ENCODE measurements at regions not wholly inside any gene's neighbourhood (a gene's known extent, or its start where the extent isn't known, plus 50 kb on each side); places are given as distances from the start of the nearest gene placed in this dataset.

GRCh38 chr13:107271227-107271626 is 703.3 kb upstream of the ARGLU1 start:
- H2AFZ ChIP-seq (ENCODE audit: low read depth, low read length), result no peak overlapping the region
- H3K9me3 ChIP-seq (ENCODE audit: low read length), result no peaks in the 10 kb centered on the region
- no peaks in the 10 kb centered on the region for H3K79me2 ChIP-seq (replicated peaks; ENCODE audit: insufficient read depth, low read length)
- no peak overlapping the region for H3K4me3 ChIP-seq (ENCODE audit: low read length)
- H3K27me3 ChIP-seq (ENCODE audit: insufficient read depth, low read depth, low read length), result no peaks in the 10 kb centered on the region
- no peaks in the 10 kb centered on the region for H3K9me2 ChIP-seq (ENCODE audit: insufficient read depth, low read length)
- no peak overlapping the region for H3K4me2 ChIP-seq (ENCODE audit: low read length)
- no peak overlapping the region for H3K27ac ChIP-seq (ENCODE audit: low read length)
- no peaks in the 10 kb centered on the region for H3F3A ChIP-seq (ENCODE audit: insufficient read depth, low read length, poor library complexity, severe bottlenecking)
- no peak overlapping the region for H3K9ac ChIP-seq (ENCODE audit: low read length)
- no peaks in the 10 kb centered on the region for H4K20me1 ChIP-seq (ENCODE audit: insufficient read depth)
- TF ChIP-seq POLR2AphosphoS5 (IDR thresholded peaks at IDR 0.05), result no peak
- TF ChIP-seq, protein P1, sequence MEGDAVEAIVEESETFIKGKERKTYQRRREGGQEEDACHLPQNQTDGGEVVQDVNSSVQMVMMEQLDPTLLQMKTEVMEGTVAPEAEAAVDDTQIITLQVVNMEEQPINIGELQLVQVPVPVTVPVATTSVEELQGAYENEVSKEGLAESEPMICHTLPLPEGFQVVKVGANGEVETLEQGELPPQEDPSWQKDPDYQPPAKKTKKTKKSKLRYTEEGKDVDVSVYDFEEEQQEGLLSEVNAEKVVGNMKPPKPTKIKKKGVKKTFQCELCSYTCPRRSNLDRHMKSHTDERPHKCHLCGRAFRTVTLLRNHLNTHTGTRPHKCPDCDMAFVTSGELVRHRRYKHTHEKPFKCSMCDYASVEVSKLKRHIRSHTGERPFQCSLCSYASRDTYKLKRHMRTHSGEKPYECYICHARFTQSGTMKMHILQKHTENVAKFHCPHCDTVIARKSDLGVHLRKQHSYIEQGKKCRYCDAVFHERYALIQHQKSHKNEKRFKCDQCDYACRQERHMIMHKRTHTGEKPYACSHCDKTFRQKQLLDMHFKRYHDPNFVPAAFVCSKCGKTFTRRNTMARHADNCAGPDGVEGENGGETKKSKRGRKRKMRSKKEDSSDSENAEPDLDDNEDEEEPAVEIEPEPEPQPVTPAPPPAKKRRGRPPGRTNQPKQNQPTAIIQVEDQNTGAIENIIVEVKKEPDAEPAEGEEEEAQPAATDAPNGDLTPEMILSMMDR (IDR thresholded peaks at IDR 0.05; ENCODE audit: poor library complexity, severe bottlenecking), result no peak
- no peak for TF ChIP-seq MXI1 (conservative IDR thresholded peaks at IDR 0.05; ENCODE audit: poor library complexity, severe bottlenecking)
- no peak for TF ChIP-seq EP300 (conservative IDR thresholded peaks at IDR 0.05; ENCODE audit: poor library complexity, severe bottlenecking)
- no peak for TF ChIP-seq EZH2 (IDR thresholded peaks at IDR 0.05; ENCODE audit: borderline replicate concordance, insufficient read depth, low read length, poor library complexity, severe bottlenecking)
- no peaks in the 10 kb centered on the region for H3K36me3 ChIP-seq (ENCODE audit: insufficient read depth, low read length)

DNA sequence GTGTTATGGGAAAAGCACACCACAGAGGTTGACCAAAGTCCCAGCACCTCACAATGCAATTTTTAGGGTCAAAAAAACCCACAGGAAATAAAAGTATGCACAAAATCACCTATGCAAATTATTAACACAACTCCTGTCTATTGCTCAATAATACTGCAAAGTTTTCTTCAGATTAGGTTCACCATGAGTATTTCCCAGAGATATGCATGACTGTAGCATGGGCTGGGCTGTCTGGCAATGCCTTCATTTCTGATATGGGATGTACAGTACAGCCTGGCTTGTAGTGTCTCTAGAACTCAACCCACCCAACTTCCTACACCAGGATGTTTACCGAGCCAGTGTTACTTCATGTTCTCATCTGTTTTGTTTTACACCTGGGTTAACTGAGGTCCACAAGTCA is 698.7 kb upstream of the ARGLU1 start:
- Histone ChIP-seq H3K4me2 (ENCODE audit: low read length) (no peak overlapping the region), H3K36me3 (ENCODE audit: insufficient read depth, low read length) (no peaks in the 10 kb centered on the region), H3K79me2 (replicated peaks; ENCODE audit: insufficient read depth, low read length) (no peaks in the 10 kb centered on the region), H3K27me3 (ENCODE audit: insufficient read depth, low read depth, low read length) (no peaks in the 10 kb centered on the region), H3K27ac (ENCODE audit: low read length) (no peak overlapping the region), H3K9me3 (ENCODE audit: low read length) (no peaks in the 10 kb centered on the region), H4K20me1 (ENCODE audit: insufficient read depth) (no peaks in the 10 kb centered on the region), H3F3A (ENCODE audit: insufficient read depth, low read length, poor library complexity, severe bottlenecking) (no peaks in the 10 kb centered on the region), H2AFZ (ENCODE audit: low read depth, low read length) (no peak overlapping the region), H3K9ac (ENCODE audit: low read length) (no peak overlapping the region), H3K4me3 (ENCODE audit: low read length) (no peak overlapping the region), H3K9me2 (ENCODE audit: insufficient read depth, low read length) (no peaks in the 10 kb centered on the region)
- TF ChIP-seq POLR2AphosphoS5 (IDR thresholded peaks at IDR 0.05) (no peak), RAD21 (conservative IDR thresholded peaks at IDR 0.05) (no peak), EP300 (conservative IDR thresholded peaks at IDR 0.05; ENCODE audit: poor library complexity, severe bottlenecking) (no peak), SMC3 (conservative IDR thresholded peaks at IDR 0.05; ENCODE audit: poor library complexity) (no peak), EZH2 (IDR thresholded peaks at IDR 0.05; ENCODE audit: borderline replicate concordance, insufficient read depth, low read length, poor library complexity, severe bottlenecking) (no peak), MXI1 (conservative IDR thresholded peaks at IDR 0.05; ENCODE audit: poor library complexity, severe bottlenecking) (no peak), TAF1 (IDR thresholded peaks at IDR 0.05; ENCODE audit: low read depth) (no peak)
- TF ChIP-seq, protein P2, sequence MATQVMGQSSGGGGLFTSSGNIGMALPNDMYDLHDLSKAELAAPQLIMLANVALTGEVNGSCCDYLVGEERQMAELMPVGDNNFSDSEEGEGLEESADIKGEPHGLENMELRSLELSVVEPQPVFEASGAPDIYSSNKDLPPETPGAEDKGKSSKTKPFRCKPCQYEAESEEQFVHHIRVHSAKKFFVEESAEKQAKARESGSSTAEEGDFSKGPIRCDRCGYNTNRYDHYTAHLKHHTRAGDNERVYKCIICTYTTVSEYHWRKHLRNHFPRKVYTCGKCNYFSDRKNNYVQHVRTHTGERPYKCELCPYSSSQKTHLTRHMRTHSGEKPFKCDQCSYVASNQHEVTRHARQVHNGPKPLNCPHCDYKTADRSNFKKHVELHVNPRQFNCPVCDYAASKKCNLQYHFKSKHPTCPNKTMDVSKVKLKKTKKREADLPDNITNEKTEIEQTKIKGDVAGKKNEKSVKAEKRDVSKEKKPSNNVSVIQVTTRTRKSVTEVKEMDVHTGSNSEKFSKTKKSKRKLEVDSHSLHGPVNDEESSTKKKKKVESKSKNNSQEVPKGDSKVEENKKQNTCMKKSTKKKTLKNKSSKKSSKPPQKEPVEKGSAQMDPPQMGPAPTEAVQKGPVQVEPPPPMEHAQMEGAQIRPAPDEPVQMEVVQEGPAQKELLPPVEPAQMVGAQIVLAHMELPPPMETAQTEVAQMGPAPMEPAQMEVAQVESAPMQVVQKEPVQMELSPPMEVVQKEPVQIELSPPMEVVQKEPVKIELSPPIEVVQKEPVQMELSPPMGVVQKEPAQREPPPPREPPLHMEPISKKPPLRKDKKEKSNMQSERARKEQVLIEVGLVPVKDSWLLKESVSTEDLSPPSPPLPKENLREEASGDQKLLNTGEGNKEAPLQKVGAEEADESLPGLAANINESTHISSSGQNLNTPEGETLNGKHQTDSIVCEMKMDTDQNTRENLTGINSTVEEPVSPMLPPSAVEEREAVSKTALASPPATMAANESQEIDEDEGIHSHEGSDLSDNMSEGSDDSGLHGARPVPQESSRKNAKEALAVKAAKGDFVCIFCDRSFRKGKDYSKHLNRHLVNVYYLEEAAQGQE (IDR thresholded peaks at IDR 0.05; ENCODE audit: borderline replicate concordance), result no peak
- TF ChIP-seq, protein P1 (IDR thresholded peaks at IDR 0.05; ENCODE audit: poor library complexity, severe bottlenecking), result no peak

Data from neural cell (in vitro differentiated cells).